Right lobe of liver (tissue), 4 donors: ENCODE measurements at regions not wholly inside any gene's neighbourhood (a gene's known extent, or its start where the extent isn't known, plus 50 kb on each side); places are given as distances from the start of the nearest gene placed in this dataset.

ENCODE experiments used
- CTCF ChIP-seq, 4 donors: fragments of 200-600 bp in 3 of 4; fragments of 450-650 bp in 1 of 4; IDR thresholded peaks; one replicate each; pipeline versions ENCODE4 v1.5.1 to v1.8.0; 2016 to 2022; ENCODE audit warnings: antibody characterized with exemption in 4 of 4, mild to moderate bottlenecking in 2 of 4
- POLR2A ChIP-seq: fragments of 450-650 bp; IDR thresholded peaks from one replicate; pipeline ENCODE4 v1.6.1; 2017; ENCODE audit warnings: antibody characterized with exemption, mild to moderate bottlenecking
- donor health status: DM: no; HTN: no; CAD: no.
- donor health status: DM: no; HTN: no; CAD: no.
- donor health status: DM: no; HTN: yes; CAD: no.

GRCh38 chr16:87033021-87033471, 284.1 kb downstream of the C16orf95 start:
- TF ChIP-seq CTCF (IDR thresholded peaks at IDR 0.05) (no peak), POLR2A (no peak)
